Activated T-cell treated with anti-CD3 and anti-CD28 coated beads, Interleukin-2, amount 50 U/mL, for 24 hours (primary cell): ENCODE measurements at regions not wholly inside any gene's neighbourhood (a gene's known extent, or its start where the extent isn't known, plus 50 kb on each side); places are given as distances from the start of the nearest gene placed in this dataset.
A peak's percentile ranks its signal among the peaks of the same experiment; 100 is the strongest.
"Not testable (repeated sequence)": the region's sequence is repeated elsewhere in the genome, so short reads cannot be mapped to it uniquely, and the experiment has no call there.

Experiments used
- DNase-seq: peaks from one replicate; pipeline ENCODE4 v3.0.0-alpha.2; 2020
- H3K27ac Mint-ChIP-seq: 2 replicates; pipeline ENCODE4 v1.8.0; 2020; ENCODE audit warnings: mild to moderate bottlenecking, mixed read lengths
- H3K27me3 Mint-ChIP-seq: 2 replicates; pipeline ENCODE4 v1.8.0; 2020; ENCODE audit warnings: mixed read lengths
- H3K36me3 Mint-ChIP-seq: 2 replicates; pipeline ENCODE4 v1.8.0; 2020; ENCODE audit warnings: low read depth, mixed read lengths
- H3K4me1 Mint-ChIP-seq: 2 replicates; pipeline ENCODE4 v1.8.0; 2020; ENCODE audit warnings: low read depth, mixed read lengths
- H3K4me3 Mint-ChIP-seq: 2 replicates; pipeline ENCODE4 v1.8.0; 2020; ENCODE audit warnings: mild to moderate bottlenecking, moderate library complexity, mixed read lengths
- H3K9me3 Mint-ChIP-seq: 2 replicates; pipeline ENCODE4 v1.8.0; 2020; ENCODE audit warnings: mixed read lengths

DNA sequence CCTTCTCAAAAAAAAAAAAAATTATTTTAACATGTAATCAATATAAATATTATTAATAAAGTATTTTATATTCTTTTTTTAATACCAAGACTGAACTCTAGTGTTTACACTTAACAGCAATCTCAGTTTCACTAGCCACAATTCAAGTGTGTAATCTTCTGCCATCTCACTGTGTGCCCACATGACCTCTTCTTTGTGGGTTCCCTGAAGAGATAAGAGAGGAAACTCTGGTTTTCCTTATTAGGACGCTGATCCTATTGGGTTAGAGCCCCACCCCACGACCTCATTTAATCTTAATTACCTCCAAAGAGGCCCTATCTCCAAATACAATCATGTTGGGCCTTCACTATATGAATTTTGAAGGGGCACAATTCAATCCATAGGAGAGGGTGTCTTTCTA, 177.6 kb downstream of the STK31 start:
- no peak overlapping the region for H3K27ac Mint-ChIP-seq
- peaks cover 9% of the 10 kb centered on the region for H3K27me3 Mint-ChIP-seq
- H3K9me3 Mint-ChIP-seq: peaks cover 4% of the 10 kb centered on the region
- H3K36me3 Mint-ChIP-seq: no peaks in the 10 kb centered on the region
- no peak overlapping the region for H3K4me3 Mint-ChIP-seq
- no peak for DNase-seq
- H3K4me1 Mint-ChIP-seq: peaks cover 2% of the 10 kb centered on the region

DNA sequence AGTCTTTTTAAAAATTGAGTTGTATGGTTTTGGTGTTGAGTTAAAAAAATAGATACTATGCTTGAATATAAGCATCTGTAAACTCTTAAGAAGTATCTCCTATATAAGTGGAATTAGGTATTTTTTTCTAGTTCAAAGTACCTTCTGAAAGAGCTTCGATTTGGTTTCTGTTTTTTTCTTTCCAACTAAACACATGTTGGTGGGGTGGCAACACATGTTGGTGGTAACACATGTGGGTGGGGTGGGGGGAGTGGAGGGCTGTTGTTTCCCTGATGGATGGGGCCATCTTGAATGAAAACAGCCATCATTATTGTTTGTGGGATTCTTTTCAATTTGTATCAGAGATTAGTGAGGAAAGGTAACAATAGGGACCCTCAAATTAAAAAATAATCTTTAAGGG, 178.9 kb downstream of the STK31 start:
- no peak overlapping the region for H3K27ac Mint-ChIP-seq

DNA sequence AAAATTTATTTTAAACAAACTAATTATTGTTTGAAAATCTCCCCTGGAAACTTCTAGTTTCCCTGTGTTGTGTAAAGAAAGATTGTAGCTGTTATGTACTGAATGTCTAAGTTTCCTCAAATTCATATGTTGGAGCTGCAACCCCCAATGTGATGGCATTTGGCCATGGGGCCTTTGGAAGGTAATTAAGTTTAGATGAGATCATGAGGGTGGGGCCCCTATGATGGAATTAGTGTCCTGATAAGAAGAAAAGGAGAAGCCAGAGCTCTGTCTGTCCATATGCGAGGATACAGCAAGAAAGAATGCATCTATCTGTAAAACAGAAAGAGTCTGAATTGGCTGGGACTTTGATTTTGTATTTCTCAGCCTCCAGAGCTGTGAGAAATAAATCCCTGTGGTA, 179.5 kb downstream of the STK31 start:
- DNase-seq: no peak
- peaks cover 4% of the 10 kb centered on the region for H3K9me3 Mint-ChIP-seq
- no peaks in the 10 kb centered on the region for H3K36me3 Mint-ChIP-seq
- peaks cover 20% of the 10 kb centered on the region for H3K4me1 Mint-ChIP-seq
- H3K4me3 Mint-ChIP-seq: no peak overlapping the region
- H3K27me3 Mint-ChIP-seq: peaks cover 12% of the 10 kb centered on the region
- no peak overlapping the region for H3K27ac Mint-ChIP-seq

More for the DNA sequence above, 178.9 kb downstream of the STK31 start:
- H3K9me3 Mint-ChIP-seq: peaks cover 4% of the 10 kb centered on the region
- peaks cover 12% of the 10 kb centered on the region for H3K27me3 Mint-ChIP-seq
- DNase-seq: no peak
- no peaks in the 10 kb centered on the region for H3K36me3 Mint-ChIP-seq
- H3K4me1 Mint-ChIP-seq: peaks cover 14% of the 10 kb centered on the region
- H3K4me3 Mint-ChIP-seq: no peak overlapping the region

DNA sequence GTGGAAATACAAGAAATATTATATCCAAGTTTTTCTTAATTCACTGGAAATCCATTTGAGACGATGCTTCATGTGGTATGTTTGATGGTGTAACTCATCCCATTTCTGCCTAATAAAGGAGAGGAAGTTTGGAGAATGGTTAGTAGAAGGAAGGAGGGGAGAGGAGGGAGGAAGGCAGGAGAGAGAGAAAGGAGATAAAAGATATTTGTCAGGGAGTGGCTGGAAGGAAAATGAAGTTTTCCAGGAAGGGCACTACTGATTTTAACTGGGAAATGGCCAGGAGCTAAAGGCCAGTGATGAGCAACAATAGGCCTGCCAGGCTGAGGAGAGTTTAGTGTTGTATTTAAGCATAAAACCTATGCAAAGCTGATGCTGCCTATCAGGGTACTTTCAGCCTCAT, 182.0 kb downstream of the STK31 start:
- DNase-seq: no peak
- Mint-ChIP-seq H3K36me3 (no peaks in the 10 kb centered on the region), H3K27ac (no peak overlapping the region), H3K4me3 (no peak overlapping the region), H3K9me3 (peaks cover 4% of the 10 kb centered on the region), H3K27me3 (peaks cover 17% of the 10 kb centered on the region), H3K4me1 (peaks cover 35% of the 10 kb centered on the region)

DNA sequence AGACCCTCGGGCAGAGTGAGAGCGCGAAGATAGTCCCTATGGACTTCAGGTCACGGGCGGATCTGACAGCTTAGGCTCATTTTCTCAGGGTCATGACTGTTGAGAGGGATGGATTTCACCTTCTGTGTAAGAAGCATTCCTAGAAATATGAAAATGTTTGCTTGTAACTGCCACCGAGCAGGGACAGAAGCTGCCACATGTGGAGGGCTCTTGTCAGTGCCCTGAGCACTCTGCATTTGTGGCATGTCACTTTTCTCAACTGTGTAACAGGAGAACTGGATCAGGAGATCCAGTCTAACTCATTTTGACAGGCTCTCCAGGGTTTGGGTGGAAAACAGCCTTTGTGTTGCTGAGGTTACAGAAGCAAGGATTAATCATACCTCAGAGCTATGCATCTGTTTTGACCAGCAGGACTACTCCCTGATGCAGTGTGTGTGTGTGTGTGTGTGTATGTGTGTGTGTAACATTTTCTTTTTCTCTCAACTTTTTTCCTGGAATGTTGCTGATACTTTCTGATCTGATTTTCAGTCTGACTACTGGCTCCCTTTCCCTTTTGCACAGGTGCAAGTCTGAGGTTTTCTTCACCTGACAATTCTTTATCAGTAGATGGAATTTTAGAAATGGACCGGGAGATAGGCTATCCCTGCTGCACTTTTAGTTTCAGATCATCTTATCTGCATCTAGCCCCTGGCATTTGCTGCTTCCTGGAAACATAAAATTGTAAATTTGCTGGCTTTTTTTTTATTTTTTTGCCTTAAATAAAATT, 183.3 kb downstream of the STK31 start:
- peak overlapping the region; percentile 87 for H3K27ac Mint-ChIP-seq

DNA sequence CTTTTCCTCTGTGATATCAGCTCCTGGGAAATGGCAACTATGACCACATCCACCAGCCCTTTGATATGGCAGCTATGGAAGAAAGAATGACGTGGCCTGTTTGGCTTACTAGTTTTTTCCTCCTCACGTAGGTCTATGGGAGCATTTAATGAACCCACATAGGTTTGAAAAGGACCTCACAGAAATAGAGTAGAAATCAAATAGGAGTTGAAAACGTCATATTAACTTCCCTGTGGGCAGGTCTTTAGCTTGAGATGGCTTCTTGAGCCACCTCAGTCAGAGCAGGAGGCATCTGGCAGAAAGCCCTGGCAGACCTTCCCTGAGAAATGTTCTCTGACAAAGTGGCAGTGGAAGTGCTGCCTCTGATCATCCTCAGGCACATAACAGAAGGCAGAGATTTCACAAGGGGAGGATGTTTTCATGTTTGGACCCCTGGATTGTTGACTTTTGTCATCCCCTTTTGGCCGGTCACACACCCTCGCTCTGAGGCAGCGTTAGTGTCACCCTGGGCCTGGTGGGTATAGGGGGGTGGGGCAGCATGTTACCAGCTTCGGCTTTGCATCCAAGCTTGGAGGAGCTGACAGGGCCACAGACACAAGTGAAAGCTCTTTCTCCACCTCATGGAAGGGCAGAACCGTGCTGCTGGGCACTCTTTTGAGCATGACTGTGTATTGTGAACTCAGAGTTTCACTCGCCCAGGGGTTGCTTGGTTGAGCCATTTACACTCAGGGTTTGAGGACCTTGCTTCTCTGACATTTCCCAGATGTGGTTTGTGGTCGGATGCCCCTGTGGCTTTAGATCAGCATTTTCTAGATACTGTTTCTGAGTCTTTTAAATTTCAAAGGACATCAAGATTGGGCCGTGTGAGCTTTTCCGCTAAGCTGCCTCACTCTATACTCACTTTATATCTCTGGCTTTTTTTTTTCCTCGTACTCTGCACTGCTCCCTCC, 184.2 kb downstream of the STK31 start:
- Mint-ChIP-seq H3K4me3 (peak overlapping the region; percentile 58), H3K36me3 (no peaks in the 10 kb centered on the region), H3K27me3 (peaks cover 22% of the 10 kb centered on the region), H3K4me1 (peaks cover 33% of the 10 kb centered on the region), H3K27ac (peak overlapping the region; percentile 87), H3K9me3 (peaks cover 4% of the 10 kb centered on the region)
- DNase-seq: peak; percentile 41

More for the DNA sequence above, 183.3 kb downstream of the STK31 start:
- no peak for DNase-seq
- H3K4me3 Mint-ChIP-seq: no peak overlapping the region
- no peaks in the 10 kb centered on the region for H3K36me3 Mint-ChIP-seq
- peaks cover 4% of the 10 kb centered on the region for H3K9me3 Mint-ChIP-seq
- H3K4me1 Mint-ChIP-seq: peaks cover 33% of the 10 kb centered on the region
- peaks cover 17% of the 10 kb centered on the region for H3K27me3 Mint-ChIP-seq

DNA sequence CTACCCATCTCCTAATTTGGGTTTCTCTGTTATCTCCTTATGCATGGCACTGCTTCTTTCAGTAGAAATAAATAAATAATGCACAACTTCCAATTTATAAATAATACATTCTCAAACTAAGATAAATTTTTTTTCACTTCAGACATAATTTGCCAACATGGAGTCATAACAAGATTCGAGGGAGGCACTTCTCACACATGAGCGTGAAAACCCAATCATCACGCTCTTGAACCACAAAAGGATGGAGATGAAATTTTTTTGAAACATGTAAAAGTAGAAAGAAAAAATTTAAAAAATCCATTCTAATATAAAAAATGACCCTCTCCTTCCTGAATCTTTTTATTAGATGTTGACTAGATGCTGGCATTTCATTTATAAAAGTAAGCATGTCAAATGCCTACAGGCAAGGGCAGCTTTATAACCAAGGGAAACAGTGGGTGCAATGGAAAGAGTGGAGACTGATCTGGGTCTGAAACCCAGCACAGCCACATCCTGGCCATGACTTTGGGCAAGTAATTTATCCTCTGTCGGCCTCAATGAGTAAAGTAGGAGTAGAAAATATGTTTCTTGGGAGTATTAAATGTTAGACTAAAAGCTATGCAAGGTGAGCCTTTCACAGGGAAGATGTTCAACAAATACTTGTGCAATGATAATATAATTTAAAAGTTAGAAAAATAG, 185.0 kb downstream of the STK31 start:
- Mint-ChIP-seq H3K9me3 (no peaks in the 10 kb centered on the region), H3K27ac (peak overlapping the region; percentile 87), H3K4me1 (peaks cover 33% of the 10 kb centered on the region), H3K27me3 (peaks cover 22% of the 10 kb centered on the region), H3K4me3 (peak overlapping the region; percentile 58), H3K36me3 (no peaks in the 10 kb centered on the region)
- no peak for DNase-seq

DNA sequence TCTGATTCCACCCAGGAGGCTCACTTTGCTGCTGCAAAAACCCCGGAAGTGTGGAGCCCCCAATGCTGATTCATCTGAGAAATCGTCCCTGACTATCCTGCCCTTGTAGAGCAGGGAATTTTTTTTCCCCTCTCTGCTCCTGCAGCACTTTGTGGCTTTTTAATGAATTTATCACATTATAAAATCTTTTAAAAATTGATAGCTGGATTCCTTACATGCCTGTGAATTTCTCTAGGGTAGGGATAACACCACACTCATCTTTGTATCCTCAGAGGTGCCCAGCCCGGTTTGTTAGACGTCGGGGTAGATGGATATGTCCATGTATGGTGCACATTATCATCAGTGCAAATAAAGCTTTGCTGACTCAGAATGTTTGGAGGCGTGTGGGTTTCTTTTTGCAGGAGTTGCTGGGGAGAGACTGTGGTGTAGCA, 185.7 kb downstream of the STK31 start:
- peaks cover 22% of the 10 kb centered on the region for H3K27me3 Mint-ChIP-seq
- no peak for DNase-seq
- H3K4me3 Mint-ChIP-seq: no peak overlapping the region
- H3K36me3 Mint-ChIP-seq: no peaks in the 10 kb centered on the region
- H3K4me1 Mint-ChIP-seq: peaks cover 33% of the 10 kb centered on the region
- no peaks in the 10 kb centered on the region for H3K9me3 Mint-ChIP-seq
- H3K27ac Mint-ChIP-seq: no peak overlapping the region

DNA sequence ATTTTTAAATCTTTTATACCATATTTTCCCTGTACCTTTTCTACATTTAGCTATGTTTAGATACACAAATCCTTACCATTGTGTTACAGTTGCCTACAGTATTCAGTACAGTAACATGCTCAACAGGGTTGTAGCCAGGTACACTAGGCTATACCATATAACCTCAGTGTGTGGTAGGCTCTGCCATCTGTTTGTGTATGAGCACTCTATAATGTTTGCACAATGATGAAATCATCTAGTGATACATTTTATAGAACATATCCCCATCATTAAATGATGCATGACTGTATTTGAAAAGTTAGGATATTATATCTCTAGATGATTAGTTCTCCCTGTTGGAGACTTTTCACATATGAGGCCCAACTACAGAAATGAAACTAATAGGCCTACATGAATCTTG, 188.6 kb downstream of the STK31 start:
- DNase-seq: no peak
- Mint-ChIP-seq H3K4me1 (peaks cover 25% of the 10 kb centered on the region), H3K9me3 (no peaks in the 10 kb centered on the region), H3K36me3 (no peaks in the 10 kb centered on the region), H3K27me3 (peaks cover 15% of the 10 kb centered on the region), H3K4me3 (no peak overlapping the region), H3K27ac (no peak overlapping the region)

DNA sequence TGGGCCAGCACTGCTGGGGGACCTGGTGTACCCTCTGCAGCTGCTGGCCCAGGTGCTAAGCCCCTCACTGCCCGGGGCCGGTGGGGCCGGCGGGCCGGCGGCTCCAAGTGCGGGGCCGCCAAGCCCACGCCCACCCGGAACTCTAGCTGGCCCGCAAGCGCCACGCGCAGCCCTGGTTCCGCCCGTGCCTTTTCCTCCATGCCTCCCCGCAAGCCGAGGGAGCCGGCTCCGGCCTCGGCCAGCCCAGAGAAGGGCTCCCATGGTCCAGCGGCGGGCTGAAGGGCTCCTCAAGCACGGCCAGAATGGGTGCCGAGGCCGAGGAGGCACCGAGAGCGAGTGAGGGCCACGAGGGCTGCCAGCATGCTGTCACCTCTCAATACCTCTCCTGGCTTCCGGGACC, 194.9 kb downstream of the STK31 start:
- H3K4me1 Mint-ChIP-seq, H3K4me3 Mint-ChIP-seq, H3K27ac Mint-ChIP-seq, H3K36me3 Mint-ChIP-seq, H3K9me3 Mint-ChIP-seq, DNase-seq: not testable (repeated sequence)
- H3K27me3 Mint-ChIP-seq: peaks cover 20% of the 10 kb centered on the region

DNA sequence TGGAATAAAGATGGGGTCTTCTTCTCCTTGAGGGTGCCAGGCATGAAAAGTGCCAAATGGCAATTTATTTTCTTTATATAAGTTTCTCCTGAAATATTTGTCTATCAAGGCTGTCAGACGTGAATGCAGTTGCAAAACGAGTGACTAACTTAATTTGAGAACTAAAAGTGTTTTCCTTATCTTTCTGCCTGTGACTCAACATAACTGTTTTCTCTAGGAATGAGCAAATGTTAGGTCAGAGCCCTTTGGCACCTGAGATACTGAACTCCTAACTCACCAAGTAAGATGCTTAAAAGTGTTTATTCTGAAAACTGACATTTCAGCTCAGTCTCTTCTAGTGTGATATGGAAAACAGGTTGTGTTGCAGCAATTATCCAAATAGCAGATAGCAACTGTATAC, 197.0 kb downstream of the STK31 start:
- Mint-ChIP-seq H3K27me3 (peaks cover 20% of the 10 kb centered on the region), H3K4me1 (no peaks in the 10 kb centered on the region), H3K36me3 (no peaks in the 10 kb centered on the region), H3K9me3 (no peaks in the 10 kb centered on the region), H3K4me3 (no peak overlapping the region), H3K27ac (no peak overlapping the region)
- no peak for DNase-seq

DNA sequence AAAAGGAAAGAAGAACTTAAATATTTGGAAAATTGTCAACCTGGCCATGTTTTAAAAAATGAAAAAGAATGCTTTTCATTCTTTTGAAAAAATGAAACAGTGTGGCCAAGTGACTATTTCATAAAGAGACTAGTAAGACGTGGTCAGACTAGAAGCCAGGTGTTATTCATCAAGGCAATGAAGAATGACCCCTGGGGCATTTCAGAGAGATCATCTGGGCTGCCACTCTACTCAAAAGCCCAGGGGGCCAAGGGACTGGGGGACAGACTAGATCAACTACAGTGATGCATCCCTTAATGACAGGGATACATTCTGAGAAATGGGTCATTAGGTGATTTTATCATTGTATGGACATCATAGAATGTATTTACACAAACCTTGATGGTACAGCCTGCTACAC, 199.4 kb downstream of the STK31 start:
- H3K4me1 Mint-ChIP-seq: no peaks in the 10 kb centered on the region
- no peak overlapping the region for H3K27ac Mint-ChIP-seq
- H3K27me3 Mint-ChIP-seq: peaks cover 14% of the 10 kb centered on the region

DNA sequence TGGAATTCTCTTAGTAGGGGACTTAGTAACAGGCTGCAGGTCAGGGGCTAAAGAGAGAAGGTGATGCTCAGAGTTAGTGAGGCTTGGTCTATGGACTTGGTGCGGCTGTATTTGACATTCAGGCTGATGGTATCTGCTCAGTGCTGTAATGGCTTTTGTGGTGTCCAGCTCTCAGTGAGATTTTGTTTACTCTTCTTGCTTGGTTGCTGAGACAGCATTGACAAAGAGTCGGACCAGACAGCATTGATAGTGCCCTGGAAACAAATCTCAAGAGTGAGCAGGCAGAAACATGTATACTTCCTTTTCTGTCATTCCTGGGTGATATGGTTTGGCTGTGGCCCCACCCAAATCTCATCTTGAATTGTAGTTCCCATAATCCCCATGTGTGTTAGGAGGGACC, 202.0 kb downstream of the STK31 start:
- no peak overlapping the region for H3K27ac Mint-ChIP-seq
- H3K4me1 Mint-ChIP-seq: no peaks in the 10 kb centered on the region

More for the DNA sequence above, 199.4 kb downstream of the STK31 start:
- Mint-ChIP-seq H3K9me3 (peaks cover 2% of the 10 kb centered on the region), H3K36me3 (no peaks in the 10 kb centered on the region), H3K4me3 (no peak overlapping the region)
- DNase-seq: no peak

DNA sequence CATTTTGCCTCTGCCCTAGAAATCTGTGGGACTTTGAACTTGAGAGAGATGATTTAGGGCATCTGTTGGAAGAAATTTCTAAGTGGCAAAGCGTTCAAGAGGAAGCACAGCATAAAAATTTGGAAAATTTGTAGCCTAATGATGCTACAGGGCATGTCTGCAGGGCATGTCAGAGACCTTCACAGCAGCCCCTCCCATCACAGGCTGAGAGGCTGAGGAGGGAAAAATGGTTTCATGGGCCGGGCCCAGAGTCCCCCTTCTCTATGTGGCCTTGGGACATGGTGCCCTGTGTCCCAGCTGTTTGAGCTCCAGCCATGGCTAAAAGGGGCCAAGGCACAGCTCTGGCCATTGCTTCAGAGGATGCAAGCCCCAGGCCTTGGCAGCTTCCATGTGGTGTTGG, 203.0 kb downstream of the STK31 start:
- Mint-ChIP-seq H3K27me3 (peaks cover 24% of the 10 kb centered on the region), H3K9me3 (peaks cover 2% of the 10 kb centered on the region), H3K27ac (no peak overlapping the region), H3K4me1 (no peaks in the 10 kb centered on the region), H3K4me3 (no peak overlapping the region), H3K36me3 (no peaks in the 10 kb centered on the region)
- no peak for DNase-seq

More for the DNA sequence above, 202.0 kb downstream of the STK31 start:
- no peak overlapping the region for H3K4me3 Mint-ChIP-seq
- no peak for DNase-seq
- H3K27me3 Mint-ChIP-seq: peaks cover 16% of the 10 kb centered on the region
- H3K36me3 Mint-ChIP-seq: no peaks in the 10 kb centered on the region
- peaks cover 2% of the 10 kb centered on the region for H3K9me3 Mint-ChIP-seq
